Caki2 (cell line): ENCODE measurements at regions not wholly inside any gene's neighbourhood (a gene's known extent, or its start where the extent isn't known, plus 50 kb on each side); places are given as distances from the start of the nearest gene placed in this dataset.

Experiments used
- DNase-seq: peaks from one replicate; pipeline ENCODE4 v3.0.0-alpha.2; 2015; ENCODE audit warnings: low read depth
- in situ Hi-C: cut with HindIII; loops from 2 replicates; pipeline ENCODE4 v1.10.0; 2016; ENCODE audit warnings: low sequenced_read_pairs, low pct_unique_long_range_greater_than_20kb, mixed read lengths

DNA sequence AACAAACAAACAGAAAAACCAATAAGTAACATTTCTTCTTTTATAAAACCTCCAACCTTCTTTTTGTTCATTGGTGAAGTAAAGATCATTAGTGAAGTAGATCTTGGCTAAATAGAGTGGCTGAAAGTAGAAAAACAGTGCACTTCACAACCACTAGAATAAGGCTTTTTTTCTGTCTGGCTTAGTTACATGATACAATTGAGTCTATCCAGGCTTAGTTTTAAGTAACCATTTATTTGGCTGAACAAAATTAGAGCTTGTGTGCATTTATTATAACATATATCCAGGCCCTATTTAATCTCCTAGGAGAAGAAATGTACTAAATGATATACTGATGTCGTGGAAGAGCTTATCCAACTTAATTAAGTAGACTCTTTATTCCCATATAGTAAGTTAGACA is 65.8 kb upstream of the STK38L start:
- DNase-seq = no peak
- in situ Hi-C loops = no loop called here

- no peak for DNase-seq
- in situ Hi-C loops = no loop called here
Measured at GRCh38 chr12:27178723-27179399, 65.2 kb upstream of the STK38L start.

DNA sequence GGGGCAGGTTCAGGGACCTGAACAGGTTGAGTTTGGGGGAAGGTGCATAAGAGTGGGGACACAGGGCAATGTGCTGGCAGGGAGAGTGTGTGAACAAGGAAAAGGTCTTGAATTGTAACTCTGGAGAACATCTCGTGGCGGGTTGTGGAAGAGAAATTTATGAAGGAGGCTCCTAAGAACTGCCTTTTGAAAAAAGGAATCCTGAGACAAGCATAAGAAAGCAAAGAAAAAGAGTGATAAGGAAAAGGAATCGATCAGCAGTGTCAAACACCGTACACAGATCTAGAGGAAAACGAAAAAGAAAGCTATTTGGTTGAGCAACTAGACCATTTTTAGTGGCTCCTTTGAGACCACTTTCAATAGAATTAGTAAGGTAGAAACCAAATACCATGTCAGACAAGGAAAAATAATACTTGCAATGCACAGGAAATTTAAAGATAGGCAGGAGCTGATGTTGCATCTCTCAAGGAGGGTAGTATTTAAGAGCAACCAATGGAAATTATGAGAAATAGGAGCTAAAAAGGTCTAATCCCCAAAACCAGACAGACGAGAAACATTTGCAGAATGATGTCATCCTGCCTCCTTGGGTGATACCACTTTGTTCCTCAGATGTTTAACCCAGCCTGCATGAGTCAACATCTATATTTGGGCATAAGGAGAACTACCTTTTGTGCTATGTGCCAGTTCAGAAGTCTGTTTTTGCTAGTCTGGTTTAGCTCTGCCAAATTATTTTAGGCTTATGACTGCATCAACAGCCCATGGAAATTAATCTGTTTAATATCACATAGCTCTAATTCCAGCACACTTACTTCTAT is 64.5 kb upstream of the STK38L start:
- DNase-seq = peak; percentile 52
- in situ Hi-C loops = no loop called here

- DNase-seq = no peak
- in situ Hi-C loops = no loop called here
Measured at GRCh38 chr12:27180906-27181505, 63.1 kb upstream of the STK38L start.

DNA sequence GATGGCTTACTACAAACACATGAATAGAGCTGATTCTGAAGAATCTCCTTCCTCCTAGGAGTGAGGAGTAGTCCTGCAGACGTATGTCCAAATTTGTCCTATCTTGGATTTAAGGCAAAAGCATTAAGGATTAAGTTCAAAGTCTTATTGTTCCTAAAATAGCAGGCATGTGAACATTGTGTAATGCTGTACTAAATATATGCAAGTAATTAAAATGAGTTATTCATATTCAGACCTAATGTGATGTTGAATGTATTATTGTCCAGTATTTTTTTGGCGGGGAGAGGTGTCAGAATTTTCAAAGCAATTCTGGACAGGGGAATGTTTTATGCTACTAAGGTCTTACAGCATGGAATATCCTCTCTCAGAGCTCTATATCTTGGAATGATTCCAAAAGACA is 60.7 kb upstream of the STK38L start:
- in situ Hi-C loops = no loop called here
- no peak for DNase-seq

GRCh38 chr12:27185234-27186021 is 58.7 kb upstream of the STK38L start:
- no peak for DNase-seq

DNA sequence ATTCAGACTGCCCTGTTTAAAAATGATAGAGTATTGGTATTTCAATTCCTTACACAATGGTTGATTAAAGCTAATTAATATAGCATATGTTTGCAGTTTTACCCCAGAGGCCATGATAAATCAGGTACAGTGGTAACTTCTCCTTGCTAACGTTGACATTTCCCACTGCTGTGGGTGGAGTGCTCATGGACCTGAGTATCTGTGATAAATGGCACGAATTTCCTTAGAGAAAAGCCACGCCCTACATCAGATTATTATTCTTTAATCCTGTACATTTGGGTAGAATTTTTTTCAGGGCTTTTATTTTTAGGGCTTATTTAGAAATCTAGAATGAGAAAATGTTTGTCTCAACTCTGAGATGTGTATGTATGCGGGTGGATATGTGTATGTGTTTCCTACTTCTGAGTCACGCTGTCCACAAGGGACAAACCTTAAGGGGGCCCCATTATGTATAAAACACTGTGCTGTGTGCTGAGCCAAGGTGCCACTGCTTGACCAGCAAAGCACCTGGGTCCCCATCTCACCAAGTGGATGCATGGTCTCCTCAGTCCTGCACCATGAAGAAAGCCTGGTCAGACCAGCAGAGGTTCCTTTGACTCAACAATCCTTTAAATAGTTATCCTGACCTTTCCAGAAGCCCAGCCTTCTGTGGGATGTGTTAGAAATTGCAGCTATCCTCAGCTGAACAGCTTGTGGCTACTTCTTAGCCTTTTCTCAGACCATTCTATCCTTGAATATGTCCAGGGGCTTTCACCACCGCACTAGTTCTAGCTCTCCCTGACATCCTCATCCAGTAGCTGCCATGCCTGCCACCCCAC is 57.9 kb upstream of the STK38L start:
- in situ Hi-C loops = no loop called here
- no peak for DNase-seq

More at GRCh38 chr12:27185234-27186021, 58.7 kb upstream of the STK38L start:
- in situ Hi-C loops = no loop called here

GRCh38 chr12:27187697-27188096 is 56.4 kb upstream of the STK38L start:
- DNase-seq = no peak
- in situ Hi-C loops = no loop called here

DNA sequence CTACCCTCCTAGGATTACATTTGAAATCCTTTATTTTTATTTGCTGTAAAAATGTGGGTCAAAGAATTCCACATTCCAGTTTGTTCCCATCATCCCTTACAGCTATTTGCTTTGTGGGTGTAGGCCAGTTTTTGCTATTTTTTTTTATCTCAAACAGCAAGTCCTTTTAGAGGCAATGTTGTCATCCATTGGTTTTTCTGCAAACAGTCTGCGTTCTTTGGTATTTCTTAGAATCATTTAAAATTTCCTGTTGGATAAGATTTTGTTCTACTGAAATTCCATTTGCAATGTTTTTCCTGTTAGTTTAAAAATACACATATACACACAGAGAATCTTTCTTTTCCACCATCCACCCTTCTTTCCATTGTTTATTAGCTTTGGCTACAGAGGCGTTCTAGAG is 53.3 kb upstream of the STK38L start:
- no peak for DNase-seq
- in situ Hi-C loops = no loop called here

- DNase-seq = no peak
- in situ Hi-C loops = no loop called here
Measured at GRCh38 chr12:27191531-27191930, 52.6 kb upstream of the STK38L start.

DNA sequence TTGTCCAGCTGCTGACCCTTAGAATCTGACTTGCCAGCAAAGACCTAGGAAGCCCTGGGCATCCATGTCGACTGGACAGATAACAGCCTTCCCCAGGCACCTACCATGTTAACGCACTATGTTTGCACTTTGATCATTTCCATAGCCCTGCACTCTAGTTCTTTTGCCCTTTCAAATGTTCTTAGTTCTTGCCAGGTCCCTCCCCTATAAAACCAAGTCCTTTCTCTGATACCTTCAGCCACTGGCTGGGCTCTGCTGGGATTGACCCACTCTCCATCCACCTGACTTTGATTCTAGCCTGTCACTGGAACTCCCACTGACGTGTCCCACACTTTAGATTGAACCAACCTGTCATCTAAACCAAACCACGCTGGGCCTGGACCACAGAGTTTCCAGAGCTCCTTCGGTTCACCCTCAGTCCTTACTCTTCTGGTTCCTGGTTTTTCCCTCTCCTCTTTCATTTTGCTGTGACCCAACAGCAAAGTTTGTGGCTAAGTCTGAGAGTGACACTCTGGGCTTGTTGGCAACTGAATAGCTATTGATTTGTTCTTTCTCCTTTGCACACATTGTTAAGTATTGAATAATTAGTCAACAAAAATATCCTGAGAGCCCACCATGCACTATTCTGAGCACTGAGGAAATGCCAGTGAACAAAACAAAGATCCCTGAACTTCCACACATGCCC is 51.8 kb upstream of the STK38L start:
- in situ Hi-C loops = no loop called here
- DNase-seq = no peak

GRCh38 chr12:27193106-27193505 is 51.0 kb upstream of the STK38L start:
- in situ Hi-C loops = no loop called here

GRCh38 chr12:27193854-27194544 is 50.1 kb upstream of the STK38L start:
- in situ Hi-C loops = no loop called here
- DNase-seq = no peak

More at GRCh38 chr12:27193106-27193505, 51.0 kb upstream of the STK38L start:
- no peak for DNase-seq
